Pancreas (tissue), 10 donors: ENCODE measurements at regions not wholly inside any gene's neighbourhood (a gene's known extent, or its start where the extent isn't known, plus 50 kb on each side); places are given as distances from the start of the nearest gene placed in this dataset.

ENCODE experiments used
- ATAC-seq, 4 donors: fragments of 200-7000 bp; cut with Tn5 transposase; one replicate each; pipeline versions ENCODE4 v1.8.0 to v1.9.1; 2020; ENCODE audit warnings: mild to moderate bottlenecking in 4 of 4, moderate library complexity in 4 of 4
- DNase-seq, 6 donors: peaks; one replicate each; pipeline ENCODE4 v3.0.0-alpha.2; 2020
- FAIRE-seq: peaks from 2 replicates; lab custom pipeline; 2012; peaks lifted over from hg19 to GRCh38; lab: Jason Lieb, UNC
- H3K27ac ChIP-seq, 4 donors: fragments of 200-600 bp; sonication (generic); 1 replicate in 3 of 4; 2 replicates in 1 of 4; pipeline versions ENCODE4 v1.5.0 to v1.8.0; 2020
- H3K27me3 ChIP-seq, 4 donors: fragments of 200-600 bp; one replicate each; pipeline ENCODE4 v1.8.0; 2021
- H3K36me3 ChIP-seq, 3 donors: fragments of 200-600 bp; sonication (generic) in 1 of 3; one replicate each; pipeline versions ENCODE4 v1.5.0 to v1.8.0; 2020 to 2021
- H3K4me1 ChIP-seq, 3 donors: fragments of 200-600 bp; one replicate each; pipeline ENCODE4 v1.8.0; 2021
- H3K4me3 ChIP-seq, 4 donors: fragments of 200-600 bp; sonication (generic) in 2 of 4; one replicate each; pipeline versions ENCODE4 v1.5.0 to v1.8.0; 2020 to 2021
- H3K9me3 ChIP-seq, 4 donors: fragments of 200-600 bp; one replicate each; pipeline ENCODE4 v1.8.0; 2021
- CTCF ChIP-seq, 4 donors: fragments of 200-600 bp; sonication (generic) in 3 of 4; IDR thresholded peaks; one replicate each; pipeline versions ENCODE4 v1.5.0 to v1.8.0; 2021; ENCODE audit warnings: antibody characterized with exemption in 4 of 4
- WGBS, 2 donors: extraction: QIAGEN DNeasy Blood & Tissue Kit; methylation state at CpG; one replicate each; pipeline ENCODE4 v1.1.7; 2013; 5-methylcytosine and 5-hydroxymethylcytosine counted together
- intact Hi-C, 3 donors: fragments of 100-400 bp; cut with DNase I; formaldehyde crosslinking; loops; one replicate each; pipeline versions ENCODE4 v1.11.1 to v1.14.2; 2022
- donor health status: healthy with polysubstance abuse.
- donor health status: DM: no; HTN: no; CAD: no; lungs with moderate emphysema.
- donor health status: DM: no; HTN: no; CAD: no.
- donor health status: control.
- donor health status: control.
- donor health status: Bipolar disorder and iron deficiency.
- donor health status: DM: yes; HTN: yes; CAD: no.
- donor health status: DM: no; HTN: no; CAD: no.
- donor health status: DM: no; HTN: no; CAD: no.
- donor health status: DM: yes; HTN: yes; CAD: no.

- Histone ChIP-seq H3K27ac (no peak overlapping the region), H3K36me3 (no peaks in the 10 kb centered on the region), H3K4me3 (no peak overlapping the region), H3K27me3 (no peaks in the 10 kb centered on the region), H3K4me1 (no peaks in the 10 kb centered on the region), H3K9me3 (no peaks in the 10 kb centered on the region)
- intact Hi-C loops, result no loop called here
- no peak for ATAC-seq
- WGBS, 2 donors, result 14 to 25% methylated on average over 1 of the region's 1 CpG
- DNase-seq, result no peak
- no peak for FAIRE-seq
- no peak for TF ChIP-seq CTCF (IDR thresholded peaks at IDR 0.05)
Measured at GRCh38 chr1:81034291-81034690, 766.4 kb upstream of the ADGRL2 start.

DNA sequence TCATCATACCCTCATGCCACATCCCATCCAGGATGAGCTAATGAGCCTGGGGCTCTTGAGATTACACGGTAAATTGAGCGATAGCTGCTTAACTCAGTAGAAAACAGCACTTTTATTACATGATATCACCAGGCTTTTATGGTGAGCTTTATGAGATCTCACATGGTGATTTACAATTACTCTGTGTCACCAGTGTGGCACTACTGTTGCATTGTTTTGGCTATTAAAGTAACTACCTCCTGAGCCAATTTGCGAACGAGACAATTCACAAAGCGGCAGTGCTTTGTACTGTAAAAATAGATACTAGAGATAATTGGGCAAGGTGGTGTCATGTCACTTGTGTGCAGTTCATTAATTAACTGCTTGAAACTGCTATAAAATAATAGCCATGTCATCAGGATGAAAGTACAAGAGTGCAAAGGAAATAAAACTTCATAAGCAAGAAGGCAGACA lies 767.7 kb upstream of the ADGRL2 start:
- no peak overlapping the region for H3K4me3 ChIP-seq
- H3K4me1 ChIP-seq, result no peaks in the 10 kb centered on the region
- no peaks in the 10 kb centered on the region for H3K27me3 ChIP-seq
- TF ChIP-seq CTCF (IDR thresholded peaks at IDR 0.05), result no peak
- H3K9me3 ChIP-seq, result no peaks in the 10 kb centered on the region
- ATAC-seq, result no peak
- no peak overlapping the region for H3K27ac ChIP-seq
- no peaks in the 10 kb centered on the region for H3K36me3 ChIP-seq
- 85 to 94% methylated on average over 5 of the region's 5 CpGs for WGBS, 2 donors
- intact Hi-C loops, result no loop called here
- no peak for DNase-seq
- no peak for FAIRE-seq

- FAIRE-seq (no peak), DNase-seq (no peak), ATAC-seq (no peak)
- Histone ChIP-seq H3K9me3 (no peaks in the 10 kb centered on the region), H3K36me3 (no peaks in the 10 kb centered on the region), H3K27ac (no peak overlapping the region), H3K4me3 (no peak overlapping the region), H3K27me3 (no peaks in the 10 kb centered on the region), H3K4me1 (no peaks in the 10 kb centered on the region)
- intact Hi-C loops, result no loop called here
- no peak for TF ChIP-seq CTCF (IDR thresholded peaks at IDR 0.05)
- WGBS, 2 donors, result 60 to 75% methylated on average over 7 of the region's 7 CpGs
Measured at GRCh38 chr1:81032374-81032773, 768.4 kb upstream of the ADGRL2 start.

DNA sequence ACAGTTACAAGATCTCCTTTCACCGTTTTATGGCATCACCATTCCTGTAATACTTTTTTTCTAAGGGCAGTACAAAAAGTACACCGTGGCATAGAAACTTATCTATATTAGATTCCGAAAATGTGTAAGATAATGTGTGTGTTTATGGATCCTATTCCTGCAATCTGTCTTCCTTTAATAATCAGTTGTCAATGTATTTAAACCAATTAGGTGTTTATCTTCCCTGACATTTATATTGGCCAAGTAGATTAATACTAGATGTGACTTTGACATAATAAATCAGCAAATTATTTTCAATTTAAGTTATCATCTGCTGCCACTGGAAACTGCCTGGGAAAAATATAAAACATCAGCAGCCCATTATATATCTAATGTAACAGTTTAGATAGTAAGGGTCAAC lies 770.3 kb upstream of the ADGRL2 start:
- DNase-seq, result no peak
- Histone ChIP-seq H3K9me3 (no peaks in the 10 kb centered on the region), H3K36me3 (no peaks in the 10 kb centered on the region), H3K4me3 (no peak overlapping the region), H3K27ac (no peak overlapping the region), H3K4me1 (no peaks in the 10 kb centered on the region), H3K27me3 (no peaks in the 10 kb centered on the region)
- TF ChIP-seq CTCF (IDR thresholded peaks at IDR 0.05), result no peak
- WGBS, 2 donors, result 40 to 42% methylated on average over 3 of the region's 3 CpGs
- no peak for FAIRE-seq
- ATAC-seq, result no peak
- intact Hi-C loops, result no loop called here

- FAIRE-seq, result no peak
- TF ChIP-seq CTCF (IDR thresholded peaks at IDR 0.05), result no peak
- no peak overlapping the region for H3K4me3 ChIP-seq
- no peaks in the 10 kb centered on the region for H3K4me1 ChIP-seq
- intact Hi-C loops, result no loop called here
- 73 to 74% methylated on average over 1 of the region's 1 CpG for WGBS, 2 donors
- DNase-seq, result no peak
- ATAC-seq, result no peak
- H3K9me3 ChIP-seq, result no peaks in the 10 kb centered on the region
- H3K27ac ChIP-seq, result no peak overlapping the region
- H3K36me3 ChIP-seq, result no peaks in the 10 kb centered on the region
- no peaks in the 10 kb centered on the region for H3K27me3 ChIP-seq
Measured at GRCh38 chr1:81029266-81029665, 771.5 kb upstream of the ADGRL2 start.
